Dedifferentiated amniotic fluid mesenchymal stem cell (primary cell): ENCODE measurements at regions not wholly inside any gene's neighbourhood (a gene's known extent, or its start where the extent isn't known, plus 50 kb on each side); places are given as distances from the start of the nearest gene placed in this dataset.
A peak's percentile ranks its signal among the peaks of the same experiment; 100 is the strongest.

Experiments used
- DNase-seq: peaks from one replicate; pipeline ENCODE4 v3.0.0-alpha.2; 2016; ENCODE audit errors: extremely low spot score

DNA sequence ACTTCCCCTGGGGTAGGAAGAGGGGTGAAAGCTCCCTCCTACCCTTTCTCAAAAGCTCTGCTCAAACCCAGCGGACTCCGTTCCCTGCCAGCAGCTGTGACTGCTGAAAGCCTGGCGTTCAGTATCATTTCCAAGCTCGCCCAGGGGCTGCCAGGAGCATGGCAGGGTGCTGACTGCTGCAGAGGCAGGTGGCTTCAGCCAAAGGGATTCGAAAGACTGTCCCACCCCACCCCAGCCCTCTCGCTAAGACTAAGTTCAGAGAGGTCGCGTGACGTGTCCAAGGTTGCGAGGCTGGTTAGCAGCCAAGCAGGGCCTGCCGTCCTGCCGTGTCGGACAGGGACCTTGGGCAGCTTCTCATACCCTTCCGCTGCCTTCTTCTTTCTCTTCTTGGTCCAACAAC lies 72.3 kb upstream of the RAB12 start:
- DNase-seq: no peak

GRCh38 chr18:8537400-8537799 lies 71.8 kb upstream of the RAB12 start:
- DNase-seq: no peak

GRCh38 chr18:8538935-8539334 lies 70.3 kb upstream of the RAB12 start:
- DNase-seq: no peak

DNA sequence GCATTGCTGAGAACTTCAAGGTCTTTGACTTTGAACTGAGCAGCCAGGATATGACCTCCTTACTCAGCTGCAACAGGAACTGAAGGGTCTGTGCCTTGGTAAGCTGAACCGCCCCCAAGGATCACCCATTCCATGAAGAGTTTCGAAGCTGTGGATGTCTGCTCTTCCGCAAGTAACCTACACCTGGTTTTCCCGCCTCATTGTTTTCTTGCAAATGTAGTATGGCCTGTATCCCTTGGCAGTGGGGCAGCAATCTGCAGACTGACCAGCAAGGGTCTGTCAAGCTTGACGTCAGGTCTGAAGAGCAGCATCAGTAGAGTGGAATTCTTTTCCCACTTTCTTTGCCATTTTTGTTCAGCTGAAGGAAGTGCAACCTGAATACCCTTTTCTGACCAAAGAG lies 62.6 kb upstream of the RAB12 start:
- no peak for DNase-seq

DNA sequence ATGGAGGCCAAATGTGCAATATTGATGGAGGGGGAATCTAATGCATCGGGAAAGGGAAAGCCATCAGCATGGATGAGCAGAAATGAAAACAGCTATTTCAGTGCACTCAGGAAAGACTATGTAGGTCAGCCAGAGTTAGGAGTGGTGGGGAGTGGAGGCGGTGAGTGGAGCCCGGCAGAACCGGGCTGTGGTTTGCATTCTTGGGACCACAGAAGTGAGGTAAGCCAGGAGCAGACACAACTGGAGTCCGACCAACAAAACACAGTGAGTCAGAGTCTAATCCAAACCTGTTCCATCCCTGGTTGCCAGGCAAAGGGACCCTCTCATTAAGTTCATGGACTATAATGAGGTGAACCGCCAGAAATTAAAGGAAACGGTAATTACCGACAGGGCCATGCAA lies 61.1 kb upstream of the RAB12 start:
- DNase-seq: peak; percentile 18

DNA sequence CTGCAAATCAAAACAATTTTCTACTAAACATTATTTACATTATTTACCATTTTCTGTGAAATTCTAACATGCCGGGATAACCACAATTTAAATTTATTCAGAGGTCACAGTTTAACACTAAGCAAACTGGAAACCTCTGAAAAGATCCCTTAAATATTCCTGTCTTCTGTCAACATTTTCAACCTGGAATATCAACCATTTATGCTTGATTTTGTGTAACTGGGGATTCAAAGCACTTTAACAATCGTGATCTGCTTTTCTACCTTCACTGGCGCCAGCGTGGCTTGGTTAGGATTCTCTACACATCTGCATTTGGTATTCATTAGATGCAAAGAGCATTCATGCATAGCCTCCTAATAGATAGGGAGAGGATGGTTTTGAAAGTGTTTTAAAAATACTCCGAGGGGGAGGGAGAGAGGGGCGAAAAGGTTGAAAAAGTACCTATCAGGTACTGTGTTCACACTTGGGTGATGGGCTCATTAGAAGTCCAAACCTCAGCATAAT lies 59.9 kb upstream of the RAB12 start:
- DNase-seq: no peak

DNA sequence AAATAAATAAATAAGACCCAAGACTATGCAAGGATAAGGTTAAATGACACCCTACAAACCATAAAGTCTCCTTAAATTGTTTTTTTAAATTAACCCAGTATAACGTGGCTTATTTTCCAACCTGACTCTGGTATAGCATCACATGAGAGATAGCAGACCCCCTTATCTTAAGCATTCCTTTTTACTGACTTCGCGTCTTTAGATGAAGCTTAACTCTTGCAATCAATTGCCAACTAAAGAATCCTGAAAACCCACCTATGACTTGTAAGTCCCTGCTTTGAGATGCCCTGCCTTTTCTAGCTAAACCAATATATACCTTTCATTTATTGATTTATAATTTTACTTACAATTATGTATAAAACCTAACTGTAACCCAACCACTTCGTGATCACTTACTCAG lies 57.1 kb upstream of the RAB12 start:
- no peak for DNase-seq

- DNase-seq: no peak
These were observed 54.9 kb upstream of the RAB12 start for GRCh38 chr18:8554354-8554753.

DNA sequence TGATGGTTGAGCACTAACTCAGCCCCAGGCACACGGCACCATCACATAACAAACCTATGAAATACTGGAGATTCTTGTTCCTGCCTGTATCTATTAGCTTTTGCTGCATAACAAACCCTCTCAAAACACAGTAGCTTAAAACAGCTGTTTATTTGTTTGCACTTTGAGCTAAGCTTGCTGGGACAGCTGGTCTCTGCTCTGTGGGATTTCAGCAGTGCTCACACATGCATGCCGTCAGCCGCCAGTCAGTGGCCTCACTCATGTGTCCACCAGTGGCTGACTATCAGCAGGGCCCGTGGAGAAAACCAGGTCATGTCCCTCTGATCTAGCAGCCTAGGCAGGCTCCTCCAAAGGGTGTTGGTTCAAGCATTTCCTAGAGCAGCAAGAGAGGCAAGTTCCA lies 52.8 kb upstream of the RAB12 start:
- no peak for DNase-seq
